GM19025 (cell line): ENCODE measurements at regions not wholly inside any gene's neighbourhood (a gene's known extent, or its start where the extent isn't known, plus 50 kb on each side); places are given as distances from the start of the nearest gene placed in this dataset.
"Not testable (repeated sequence)": the region's sequence is repeated elsewhere in the genome, so short reads cannot be mapped to it uniquely, and the experiment has no call there.

Experiments
- ATAC-seq: cut with Tn5 transposase; IDR thresholded peaks from one replicate; pipeline ENCODE4 v1.9.1; 2021; ENCODE audit warnings: mild to moderate bottlenecking, low read depth, moderate library complexity; ENCODE audit not compliant: unreplicated experiment

GRCh38 chr2:223450246-223450645 is 151.9 kb downstream of the SCG2 start:
- no peak for ATAC-seq

- no peak for ATAC-seq
Observed at GRCh38 chr2:223457301-223457700, 144.9 kb downstream of the SCG2 start.

GRCh38 chr2:223459328-223459939 is 142.7 kb downstream of the SCG2 start:
- ATAC-seq: no peak

- ATAC-seq: no peak
Observed at GRCh38 chr2:223460209-223460608, 142.0 kb downstream of the SCG2 start.

- no peak for ATAC-seq
Observed at GRCh38 chr2:223460774-223461211, 141.4 kb downstream of the SCG2 start.

- ATAC-seq: no peak
Observed at GRCh38 chr2:223464071-223464470, 138.1 kb downstream of the SCG2 start.

GRCh38 chr2:223465793-223466192 is 136.4 kb downstream of the SCG2 start:
- ATAC-seq: no peak

GRCh38 chr2:223467196-223467595 is 135.0 kb downstream of the SCG2 start:
- ATAC-seq: no peak

- ATAC-seq: no peak
Observed at GRCh38 chr2:223469270-223470046, 132.7 kb downstream of the SCG2 start.

- ATAC-seq: no peak
Observed at GRCh38 chr2:223470602-223471001, 131.6 kb downstream of the SCG2 start.

- ATAC-seq: no peak
Observed at GRCh38 chr2:223472771-223473170, 129.4 kb downstream of the SCG2 start.

- no peak for ATAC-seq
Observed at GRCh38 chr2:223474893-223475292, 127.3 kb downstream of the SCG2 start.

GRCh38 chr2:223475901-223476300 is 126.3 kb downstream of the SCG2 start:
- ATAC-seq: no peak

- no peak for ATAC-seq
Observed at GRCh38 chr2:223477318-223477717, 124.8 kb downstream of the SCG2 start.

GRCh38 chr2:223481486-223481885 is 120.7 kb downstream of the SCG2 start:
- no peak for ATAC-seq

- no peak for ATAC-seq
Observed at GRCh38 chr2:223486751-223487150, 115.4 kb downstream of the SCG2 start.

GRCh38 chr2:223487214-223487846 is 114.8 kb downstream of the SCG2 start:
- ATAC-seq: no peak

- no peak for ATAC-seq
Observed at GRCh38 chr2:223488814-223489213, 113.3 kb downstream of the SCG2 start.

GRCh38 chr2:223494496-223494895 is 107.7 kb downstream of the SCG2 start:
- no peak for ATAC-seq

GRCh38 chr2:223494942-223495341 is 107.2 kb downstream of the SCG2 start:
- ATAC-seq: no peak

- not testable (repeated sequence) for ATAC-seq
Observed at GRCh38 chr2:223496853-223497252, 105.3 kb downstream of the SCG2 start.

GRCh38 chr2:223500709-223501108 is 101.5 kb downstream of the SCG2 start:
- no peak for ATAC-seq
